Mucosa of rectum (tissue), 2 donors: ENCODE measurements at regions not wholly inside any gene's neighbourhood (a gene's known extent, or its start where the extent isn't known, plus 50 kb on each side); places are given as distances from the start of the nearest gene placed in this dataset.

ENCODE experiments used
- H3K27ac ChIP-seq, 2 donors: one replicate each; pipeline ENCODE4 v1.7.0; 2013; ENCODE audit warnings: inconsistent platforms in 2 of 2, low read depth in 2 of 2, low read length in 2 of 2
- H3K27me3 ChIP-seq, 2 donors: one replicate each; pipeline ENCODE4 v1.7.0; 2013; ENCODE audit warnings: low read length in 2 of 2; ENCODE audit not compliant: control insufficient read depth in 2 of 2, insufficient read depth in 2 of 2
- H3K36me3 ChIP-seq, 2 donors: one replicate each; pipeline ENCODE4 v1.7.0; 2013; ENCODE audit warnings: low read length in 2 of 2; ENCODE audit not compliant: control insufficient read depth in 2 of 2, insufficient read depth in 2 of 2
- H3K4me1 ChIP-seq, 2 donors: one replicate each; pipeline ENCODE4 v1.7.0; 2013; ENCODE audit warnings: low read length in 2 of 2, mild to moderate bottlenecking in 1 of 2; ENCODE audit not compliant: control insufficient read depth in 2 of 2, insufficient read depth in 2 of 2
- H3K4me3 ChIP-seq, 2 donors: one replicate each; pipeline ENCODE4 v1.7.0; 2013; ENCODE audit warnings: low read length in 2 of 2
- H3K9ac ChIP-seq, 2 donors: one replicate each; pipeline ENCODE4 v1.7.0; 2013; ENCODE audit warnings: low read length in 2 of 2, low read depth in 1 of 2, mild to moderate bottlenecking in 1 of 2
- H3K9me3 ChIP-seq, 2 donors: one replicate each; pipeline ENCODE4 v1.7.0; 2013; ENCODE audit warnings: low read length in 2 of 2; ENCODE audit not compliant: control insufficient read depth in 2 of 2
- donor health status: healthy.
- donor health status: Normal muscosa, but diverticular disease.

DNA sequence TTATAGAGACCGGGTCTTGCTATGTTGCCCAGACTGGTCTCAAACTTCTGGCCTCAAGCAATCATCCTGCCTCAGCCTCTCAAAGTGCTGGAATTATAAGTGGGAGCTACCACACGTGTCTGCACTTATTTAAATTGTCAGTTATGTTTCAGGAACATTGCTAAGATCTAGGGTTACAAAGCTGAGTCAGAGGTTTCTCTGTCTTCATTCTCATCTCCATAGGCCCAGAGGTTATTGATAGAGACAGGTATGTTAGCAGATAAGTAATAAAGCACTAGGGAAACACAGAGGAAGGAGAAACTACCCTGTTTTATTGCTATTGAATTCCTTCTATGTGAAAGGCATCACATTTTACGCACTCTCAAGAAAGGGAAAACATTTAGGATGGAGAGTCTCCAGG, 214.1 kb downstream of the REEP3 start:
- no peaks in the 10 kb centered on the region for H3K36me3 ChIP-seq

DNA sequence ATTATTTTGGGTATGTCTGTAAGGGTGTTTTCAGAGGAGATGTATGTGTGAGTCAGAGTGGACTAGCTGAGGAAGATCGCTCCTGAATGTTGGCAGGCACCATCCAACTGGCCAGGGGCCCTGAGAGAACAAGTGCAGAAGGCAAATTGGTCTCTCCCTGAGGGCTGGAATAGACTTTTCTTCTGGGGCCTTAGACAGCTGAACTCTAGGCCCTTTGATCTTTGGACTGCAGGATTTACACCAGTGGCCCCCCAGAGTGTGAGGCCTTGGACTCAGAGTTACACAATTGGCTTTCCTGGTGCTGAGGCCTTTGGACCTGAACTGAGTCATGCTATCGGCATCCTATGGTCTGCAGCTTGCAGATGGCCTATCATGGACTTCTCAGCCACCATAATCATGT, 217.2 kb downstream of the REEP3 start:
- H3K4me1 ChIP-seq, result no peaks in the 10 kb centered on the region
- no peak overlapping the region for H3K9ac ChIP-seq
- H3K4me3 ChIP-seq, result no peak overlapping the region
- no peak overlapping the region for H3K27ac ChIP-seq
- no peaks in the 10 kb centered on the region for H3K9me3 ChIP-seq
- H3K36me3 ChIP-seq, result no peaks in the 10 kb centered on the region
- H3K27me3 ChIP-seq, result no peaks in the 10 kb centered on the region

More for the DNA sequence above, 214.1 kb downstream of the REEP3 start:
- Histone ChIP-seq H3K4me1 (no peaks in the 10 kb centered on the region), H3K27me3 (no peaks in the 10 kb centered on the region), H3K9ac (no peak overlapping the region), H3K4me3 (no peak overlapping the region), H3K27ac (no peak overlapping the region), H3K9me3 (no peaks in the 10 kb centered on the region)

DNA sequence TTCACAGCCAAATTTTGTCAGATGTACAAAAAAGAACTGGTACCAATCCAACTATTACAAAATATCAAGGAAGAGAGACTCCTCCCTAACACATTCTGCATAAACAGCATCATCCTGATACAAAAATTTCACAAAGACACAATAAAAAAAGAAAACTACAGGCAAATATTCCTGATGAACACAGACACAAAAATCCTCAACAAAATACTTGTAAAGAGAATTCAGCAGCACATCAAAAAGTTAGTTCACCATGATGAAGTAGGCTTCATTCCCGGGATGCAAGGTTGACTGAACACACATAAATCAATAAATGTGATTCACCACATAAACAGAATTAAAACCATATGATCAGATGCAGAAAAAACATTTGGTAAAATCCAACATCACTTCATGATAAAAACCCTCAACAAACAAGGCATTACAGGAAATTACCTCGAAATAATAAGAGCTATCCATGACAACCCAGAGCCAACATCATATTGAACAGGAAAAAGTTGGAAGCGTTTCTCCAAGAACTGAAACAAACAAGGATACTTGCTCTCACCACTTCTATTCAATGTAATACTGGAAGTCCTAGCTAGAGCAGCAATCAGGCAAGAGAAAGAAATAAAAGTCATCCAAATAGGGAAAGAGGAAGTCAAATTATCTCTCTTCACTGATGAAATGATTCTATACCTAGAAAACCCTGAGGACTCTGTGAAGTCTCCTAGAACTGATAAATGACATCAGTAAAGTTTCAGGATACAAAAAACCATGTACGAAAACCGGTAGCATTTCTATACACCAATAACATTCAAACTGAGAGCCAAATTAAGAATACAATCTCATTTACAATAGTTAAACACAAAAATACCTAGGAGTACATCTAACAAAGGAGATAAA, 223.1 kb downstream of the REEP3 start:
- Histone ChIP-seq H3K27me3 (no peaks in the 10 kb centered on the region), H3K36me3 (no peaks in the 10 kb centered on the region), H3K9ac (no peak overlapping the region), H3K4me1 (no peaks in the 10 kb centered on the region), H3K27ac (no peak overlapping the region), H3K9me3 (no peaks in the 10 kb centered on the region), H3K4me3 (no peak overlapping the region)

DNA sequence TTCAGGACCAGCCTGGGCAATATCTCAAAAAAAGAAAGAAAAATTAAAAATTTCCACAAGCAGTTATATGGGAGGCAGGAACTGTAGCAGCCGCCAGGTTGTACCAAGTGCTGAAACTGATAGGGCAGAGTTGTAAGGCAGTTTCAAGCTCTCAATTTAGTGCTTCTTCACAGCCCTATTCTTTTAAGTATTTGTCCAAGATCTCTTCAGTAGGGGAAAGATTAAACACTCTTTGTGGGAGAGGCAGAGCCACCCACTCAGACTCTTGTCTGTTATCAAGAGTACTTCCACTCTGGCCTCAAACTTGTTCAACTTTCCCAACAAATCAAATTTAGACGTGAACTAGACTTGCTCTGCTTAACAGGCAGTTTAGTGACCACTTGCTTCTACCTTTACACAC, 228.7 kb downstream of the REEP3 start:
- Histone ChIP-seq H3K4me1 (no peaks in the 10 kb centered on the region), H3K9ac (no peak overlapping the region), H3K27me3 (no peaks in the 10 kb centered on the region), H3K4me3 (no peak overlapping the region), H3K36me3 (no peaks in the 10 kb centered on the region), H3K27ac (no peak overlapping the region), H3K9me3 (no peaks in the 10 kb centered on the region)

DNA sequence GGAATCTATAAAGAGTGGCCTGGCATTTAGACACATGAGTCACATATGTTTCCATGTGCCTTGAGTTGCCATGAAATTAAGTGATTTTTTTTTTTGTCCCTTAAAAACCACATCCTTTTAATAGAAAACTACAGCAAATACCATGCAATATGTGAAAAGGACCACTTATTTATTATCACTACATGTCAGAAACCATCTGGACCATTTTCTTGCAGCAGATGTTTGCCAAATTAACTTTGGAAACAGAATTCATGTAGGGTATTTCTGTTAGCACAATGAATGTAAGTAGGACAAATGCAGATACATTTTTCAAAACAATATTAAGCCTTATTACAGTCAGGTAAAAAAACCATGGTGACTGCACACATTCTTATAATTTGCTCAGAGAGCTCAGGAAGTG, 230.6 kb downstream of the REEP3 start:
- Histone ChIP-seq H3K9me3 (no peaks in the 10 kb centered on the region), H3K36me3 (no peaks in the 10 kb centered on the region), H3K9ac (no peak overlapping the region), H3K27me3 (no peaks in the 10 kb centered on the region), H3K4me1 (no peaks in the 10 kb centered on the region), H3K4me3 (no peak overlapping the region), H3K27ac (no peak overlapping the region)

DNA sequence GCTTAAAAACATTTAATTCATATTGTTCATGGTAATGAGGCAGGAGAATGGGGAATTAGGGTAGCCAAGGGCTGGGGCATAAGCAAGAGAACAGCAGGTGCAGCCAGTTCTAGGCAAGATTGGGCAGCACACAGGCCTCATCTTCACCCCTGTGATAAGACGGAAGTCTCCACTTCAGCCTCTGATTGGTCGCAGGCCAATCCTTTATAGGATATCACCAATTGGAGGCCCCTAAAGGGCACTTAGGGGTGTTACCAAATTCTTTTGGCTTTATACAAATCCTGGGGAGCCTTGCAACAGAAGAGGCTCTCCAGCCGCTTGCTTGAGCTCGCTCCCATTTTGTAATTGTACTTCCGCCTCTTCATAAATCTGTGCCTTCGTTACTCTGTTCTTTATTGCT, 231.1 kb downstream of the REEP3 start:
- Histone ChIP-seq H3K36me3 (no peaks in the 10 kb centered on the region), H3K27me3 (no peaks in the 10 kb centered on the region)

DNA sequence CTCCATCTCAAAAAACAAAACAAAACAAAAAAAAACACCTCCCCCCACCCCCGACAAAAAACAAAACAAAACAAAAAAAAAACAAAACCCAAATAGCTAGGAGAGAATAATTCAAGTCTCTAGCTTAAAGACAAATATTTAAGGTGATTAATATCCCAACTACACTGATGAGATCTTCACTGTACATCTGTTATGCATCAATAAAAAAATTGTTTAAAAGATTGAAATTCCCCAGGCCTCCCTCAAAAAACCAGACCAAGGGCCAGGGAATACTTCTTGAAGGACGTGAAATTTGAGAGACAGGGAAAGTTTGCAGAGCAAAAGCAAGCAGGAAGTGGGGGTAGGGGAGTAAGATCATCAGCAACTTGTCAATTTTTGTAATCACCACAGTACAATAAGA, 232.6 kb downstream of the REEP3 start:
- H3K4me3 ChIP-seq, result no peak overlapping the region
- no peaks in the 10 kb centered on the region for H3K36me3 ChIP-seq
- H3K27me3 ChIP-seq, result no peaks in the 10 kb centered on the region
- no peak overlapping the region for H3K27ac ChIP-seq
- H3K9ac ChIP-seq, result no peak overlapping the region
- no peaks in the 10 kb centered on the region for H3K9me3 ChIP-seq
- H3K4me1 ChIP-seq, result no peaks in the 10 kb centered on the region

More for the DNA sequence above, 231.1 kb downstream of the REEP3 start:
- H3K9ac ChIP-seq, result no peak overlapping the region
- no peaks in the 10 kb centered on the region for H3K4me1 ChIP-seq
- H3K27ac ChIP-seq, result no peak overlapping the region
- no peaks in the 10 kb centered on the region for H3K9me3 ChIP-seq
- no peak overlapping the region for H3K4me3 ChIP-seq

DNA sequence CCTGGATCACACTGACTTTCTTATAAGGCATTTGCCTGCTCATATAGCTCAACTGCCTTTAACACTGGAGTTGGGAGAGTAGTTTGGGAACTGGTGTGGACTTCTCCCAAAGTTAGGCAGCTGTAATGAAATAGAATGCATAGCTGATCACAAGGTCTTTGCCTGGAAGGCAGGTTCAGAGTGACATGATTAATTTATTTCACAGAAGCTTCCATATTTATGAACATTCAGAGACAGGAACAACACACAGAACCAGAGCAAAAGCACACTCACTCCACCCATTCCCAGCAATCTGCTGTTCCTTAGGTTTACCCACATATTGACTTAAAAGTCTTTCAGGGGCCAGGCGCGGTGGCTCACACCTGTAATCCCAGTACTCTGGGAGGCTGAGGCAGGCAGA, 234.2 kb downstream of the REEP3 start:
- H3K9me3 ChIP-seq, result no peaks in the 10 kb centered on the region
- no peaks in the 10 kb centered on the region for H3K4me1 ChIP-seq
- H3K4me3 ChIP-seq, result no peak overlapping the region
- no peak overlapping the region for H3K9ac ChIP-seq
- H3K27ac ChIP-seq, result no peak overlapping the region
- no peaks in the 10 kb centered on the region for H3K27me3 ChIP-seq
- H3K36me3 ChIP-seq, result no peaks in the 10 kb centered on the region

DNA sequence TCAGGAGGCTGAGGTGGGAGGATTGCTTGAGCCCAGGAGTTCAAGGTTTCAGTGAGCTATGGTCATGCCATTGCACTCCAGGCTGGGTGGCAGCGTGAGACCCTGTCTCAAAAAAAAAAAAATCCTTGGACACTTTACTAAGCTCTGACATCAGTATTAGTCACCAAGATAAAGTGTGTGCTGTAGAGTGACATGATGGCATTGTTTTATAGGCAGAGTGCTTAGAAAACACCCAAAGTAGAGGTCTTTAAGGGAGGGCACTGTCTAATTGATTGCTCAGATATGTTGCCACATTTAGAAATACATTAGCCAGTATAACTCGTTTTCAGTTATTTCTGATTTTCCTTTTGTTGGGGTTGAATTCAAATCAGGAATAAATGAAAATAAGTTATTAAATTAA, 235.9 kb downstream of the REEP3 start:
- no peak overlapping the region for H3K27ac ChIP-seq
- no peaks in the 10 kb centered on the region for H3K9me3 ChIP-seq
- H3K36me3 ChIP-seq, result no peaks in the 10 kb centered on the region
- no peak overlapping the region for H3K4me3 ChIP-seq
- H3K27me3 ChIP-seq, result no peaks in the 10 kb centered on the region
- no peaks in the 10 kb centered on the region for H3K4me1 ChIP-seq
- H3K9ac ChIP-seq, result no peak overlapping the region

DNA sequence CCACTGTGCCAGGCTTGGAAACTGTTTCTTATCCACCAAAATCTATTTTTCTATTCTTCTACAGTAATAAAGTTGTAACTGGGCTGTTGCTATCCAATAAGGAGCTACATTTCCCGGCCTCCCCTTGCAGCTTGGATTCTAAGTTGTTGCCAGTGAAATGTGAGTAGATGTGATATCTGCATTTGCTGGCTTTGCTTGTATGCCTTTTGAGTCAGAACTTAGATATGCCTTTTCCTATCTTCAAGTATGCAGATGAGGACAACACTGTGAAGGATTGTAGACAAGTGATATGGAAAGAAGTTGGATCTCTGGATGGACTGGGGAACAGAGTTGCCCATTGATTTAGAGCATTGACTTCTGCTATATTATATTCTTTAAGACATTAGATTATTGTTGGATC, 236.9 kb downstream of the REEP3 start:
- no peaks in the 10 kb centered on the region for H3K27me3 ChIP-seq
- no peak overlapping the region for H3K27ac ChIP-seq
- no peak overlapping the region for H3K9ac ChIP-seq
- no peaks in the 10 kb centered on the region for H3K9me3 ChIP-seq
- no peaks in the 10 kb centered on the region for H3K36me3 ChIP-seq
- H3K4me1 ChIP-seq, result no peaks in the 10 kb centered on the region
- H3K4me3 ChIP-seq, result no peak overlapping the region
